ENCODE measurements at regions not wholly inside any gene's neighbourhood (a gene's known extent, or its start where the extent isn't known, plus 50 kb on each side); places are given as distances from the start of the nearest gene placed in this dataset.

DNA sequence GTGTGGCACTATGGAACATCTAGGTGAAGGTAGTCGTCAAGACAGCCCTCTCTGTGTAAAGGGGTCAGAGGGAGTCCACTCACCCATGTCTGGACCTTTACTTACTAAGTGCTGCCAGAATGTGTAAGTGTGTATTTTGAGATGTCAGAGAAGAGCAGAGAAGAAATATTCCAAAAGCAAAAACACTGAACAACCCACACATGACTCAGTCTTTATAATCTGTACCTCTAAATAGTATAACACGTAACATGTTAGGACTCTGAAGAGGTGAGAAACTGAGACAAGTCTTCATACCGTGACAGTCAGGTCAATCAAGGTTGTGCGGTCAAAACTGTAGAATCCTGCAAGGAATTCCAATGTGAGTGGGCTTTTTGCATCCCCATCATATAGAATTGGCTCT lies 555.2 kb downstream of the LMO4 start:
- Histone ChIP-seq H2BK120ac (ENCODE audit: low read depth, low read length) (no peak overlapping the region), H3K9ac (ENCODE audit: low read length) (no peak overlapping the region), H4K91ac (ENCODE audit: low read length) (no peak overlapping the region), H3K14ac (ENCODE audit: low read length in 2 of 2) (no peak overlapping the region), H2BK12ac (ENCODE audit: low read length in 2 of 2) (peak overlapping the region in 1 of 2 experiments; percentile 14), H3K4me2 (ENCODE audit: low read length, poor library complexity, severe bottlenecking) (no peak overlapping the region), H3K4me1 (ENCODE audit: control insufficient read depth, insufficient read depth, low read depth, low read length) (peaks cover 3% of the 10 kb centered on the region), H3K27ac (ENCODE audit: low read length, poor library complexity, severe bottlenecking) (no peak overlapping the region), H2AFZ (ENCODE audit: low read depth, low read length) (no peak overlapping the region), H3K9me3 (ENCODE audit: control insufficient read depth, low read length) (no peaks in the 10 kb centered on the region), H3K27me3 (ENCODE audit: control insufficient read depth in 1 of 2, insufficient read depth in 1 of 2, low read length in 2 of 2) (no peaks in the 10 kb centered on the region), H3K18ac (ENCODE audit: low read depth in 1 of 2, low read length in 2 of 2) (no peak overlapping the region), H3K79me1 (replicated peaks; ENCODE audit: low read length, poor library complexity, severe bottlenecking) (no peaks in the 10 kb centered on the region), H3K4me3 (ENCODE audit: insufficient read depth in 1 of 2, low read depth in 1 of 2, low read length in 2 of 2) (no peak overlapping the region), H2BK5ac (ENCODE audit: low read depth, low read length, poor library complexity, severe bottlenecking) (no peak overlapping the region), H2AK5ac (ENCODE audit: low read length, severe bottlenecking) (no peak overlapping the region), H3K4ac (ENCODE audit: low read depth in 1 of 2, low read length in 2 of 2) (no peak overlapping the region), H4K8ac (ENCODE audit: low read length) (no peak overlapping the region), H3K23ac (ENCODE audit: low read length in 2 of 2) (no peak overlapping the region), H3K36me3 (ENCODE audit: control insufficient read depth in 1 of 2, insufficient read depth in 2 of 2, low read depth in 1 of 2, low read length in 2 of 2) (no peaks in the 10 kb centered on the region), H2BK15ac (ENCODE audit: low read depth, poor library complexity, severe bottlenecking) (no peak overlapping the region)
- 96% methylated on average over 4 of the region's 4 CpGs for WGBS
- no peak for DNase-seq

DNA sequence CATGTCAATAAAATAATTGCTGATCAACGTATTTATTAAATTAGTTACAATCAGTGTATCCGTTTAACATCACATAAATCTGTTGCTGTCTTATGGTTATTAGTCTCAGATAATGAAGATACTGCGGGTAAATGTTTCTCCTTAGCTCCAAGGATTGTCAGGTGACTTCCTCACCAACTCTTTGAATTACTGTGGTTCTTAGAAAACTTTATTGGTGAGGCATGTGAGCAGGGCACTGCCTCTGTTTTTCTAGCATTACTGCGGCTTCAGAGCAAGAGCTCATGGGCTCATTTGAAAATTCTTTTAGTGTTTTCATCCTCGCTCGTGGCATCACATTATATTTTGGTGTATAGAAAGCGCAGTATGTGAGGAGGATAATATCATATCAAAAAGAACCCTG lies 555.9 kb downstream of the LMO4 start:
- H3K4me1 ChIP-seq (ENCODE audit: control insufficient read depth, insufficient read depth, low read depth, low read length), result peaks cover 3% of the 10 kb centered on the region
- H4K91ac ChIP-seq (ENCODE audit: low read length), result no peak overlapping the region
- no peaks in the 10 kb centered on the region for H3K27me3 ChIP-seq (ENCODE audit: control insufficient read depth in 1 of 2, insufficient read depth in 1 of 2, low read length in 2 of 2)
- no peak overlapping the region for H2BK15ac ChIP-seq (ENCODE audit: low read depth, poor library complexity, severe bottlenecking)
- no peak overlapping the region for H2BK5ac ChIP-seq (ENCODE audit: low read depth, low read length, poor library complexity, severe bottlenecking)
- no peak overlapping the region for H3K4me3 ChIP-seq (ENCODE audit: insufficient read depth in 1 of 2, low read depth in 1 of 2, low read length in 2 of 2)
- H3K36me3 ChIP-seq (ENCODE audit: control insufficient read depth in 1 of 2, insufficient read depth in 2 of 2, low read depth in 1 of 2, low read length in 2 of 2), result no peaks in the 10 kb centered on the region
- WGBS, result 96% methylated on average over 6 of the region's 7 CpGs
- H3K14ac ChIP-seq (ENCODE audit: low read length in 2 of 2), result no peak overlapping the region
- H4K8ac ChIP-seq (ENCODE audit: low read length), result no peak overlapping the region
- H3K9me3 ChIP-seq (ENCODE audit: control insufficient read depth, low read length), result no peaks in the 10 kb centered on the region
- H2BK12ac ChIP-seq (ENCODE audit: low read length in 2 of 2), result no peak overlapping the region
- no peak overlapping the region for H2AFZ ChIP-seq (ENCODE audit: low read depth, low read length)
- no peak overlapping the region for H3K4ac ChIP-seq (ENCODE audit: low read depth in 1 of 2, low read length in 2 of 2)
- H3K27ac ChIP-seq (ENCODE audit: low read length, poor library complexity, severe bottlenecking), result no peak overlapping the region
- H2AK5ac ChIP-seq (ENCODE audit: low read length, severe bottlenecking), result no peak overlapping the region
- DNase-seq, result no peak
- H2BK120ac ChIP-seq (ENCODE audit: low read depth, low read length), result no peak overlapping the region
- H3K9ac ChIP-seq (ENCODE audit: low read length), result no peak overlapping the region
- H3K4me2 ChIP-seq (ENCODE audit: low read length, poor library complexity, severe bottlenecking), result no peak overlapping the region
- no peak overlapping the region for H3K23ac ChIP-seq (ENCODE audit: low read length in 2 of 2)
- no peaks in the 10 kb centered on the region for H3K79me1 ChIP-seq (replicated peaks; ENCODE audit: low read length, poor library complexity, severe bottlenecking)
- H3K18ac ChIP-seq (ENCODE audit: low read depth in 1 of 2, low read length in 2 of 2), result no peak overlapping the region

- Histone ChIP-seq H3K4me1 (ENCODE audit: control insufficient read depth, insufficient read depth, low read depth, low read length) (peaks cover 3% of the 10 kb centered on the region), H4K8ac (ENCODE audit: low read length) (no peak overlapping the region), H3K36me3 (ENCODE audit: control insufficient read depth in 1 of 2, insufficient read depth in 2 of 2, low read depth in 1 of 2, low read length in 2 of 2) (no peaks in the 10 kb centered on the region), H2BK12ac (ENCODE audit: low read length in 2 of 2) (no peak overlapping the region), H2BK15ac (ENCODE audit: low read depth, poor library complexity, severe bottlenecking) (no peak overlapping the region), H3K4me2 (ENCODE audit: low read length, poor library complexity, severe bottlenecking) (no peak overlapping the region), H2AK5ac (ENCODE audit: low read length, severe bottlenecking) (no peak overlapping the region), H3K27ac (ENCODE audit: low read length, poor library complexity, severe bottlenecking) (no peak overlapping the region), H2BK120ac (ENCODE audit: low read depth, low read length) (no peak overlapping the region), H3K23ac (ENCODE audit: low read length in 2 of 2) (no peak overlapping the region), H3K27me3 (ENCODE audit: control insufficient read depth in 1 of 2, insufficient read depth in 1 of 2, low read length in 2 of 2) (no peaks in the 10 kb centered on the region), H2BK5ac (ENCODE audit: low read depth, low read length, poor library complexity, severe bottlenecking) (no peak overlapping the region), H3K4me3 (ENCODE audit: insufficient read depth in 1 of 2, low read depth in 1 of 2, low read length in 2 of 2) (no peak overlapping the region), H3K4ac (ENCODE audit: low read depth in 1 of 2, low read length in 2 of 2) (no peak overlapping the region), H3K79me1 (replicated peaks; ENCODE audit: low read length, poor library complexity, severe bottlenecking) (no peaks in the 10 kb centered on the region), H2AFZ (ENCODE audit: low read depth, low read length) (no peak overlapping the region), H3K9me3 (ENCODE audit: control insufficient read depth, low read length) (no peaks in the 10 kb centered on the region), H3K9ac (ENCODE audit: low read length) (no peak overlapping the region), H3K14ac (ENCODE audit: low read length in 2 of 2) (no peak overlapping the region), H4K91ac (ENCODE audit: low read length) (no peak overlapping the region), H3K18ac (ENCODE audit: low read depth in 1 of 2, low read length in 2 of 2) (no peak overlapping the region)
- whole genome bisulfite sequencing, result 79% methylated on average over 4 of the region's 4 CpGs
- DNase-seq, result no peak
These were observed 556.8 kb downstream of the LMO4 start for GRCh38 chr1:87885278-87886025.

- 100% methylated on average over 1 of the region's 1 CpG for WGBS
- DNase-seq, result peak; percentile 24
- Histone ChIP-seq H3K9me3 (ENCODE audit: control insufficient read depth, low read length) (no peaks in the 10 kb centered on the region), H2AFZ (ENCODE audit: low read depth, low read length) (no peak overlapping the region), H3K14ac (ENCODE audit: low read length in 2 of 2) (no peak overlapping the region), H3K18ac (ENCODE audit: low read depth in 1 of 2, low read length in 2 of 2) (no peak overlapping the region), H4K8ac (ENCODE audit: low read length) (no peak overlapping the region), H2BK120ac (ENCODE audit: low read depth, low read length) (no peak overlapping the region), H3K27me3 (ENCODE audit: control insufficient read depth in 1 of 2, insufficient read depth in 1 of 2, low read length in 2 of 2) (no peaks in the 10 kb centered on the region), H2BK15ac (ENCODE audit: low read depth, poor library complexity, severe bottlenecking) (no peak overlapping the region), H2BK12ac (ENCODE audit: low read length in 2 of 2) (no peak overlapping the region), H3K4ac (ENCODE audit: low read depth in 1 of 2, low read length in 2 of 2) (no peak overlapping the region), H3K9ac (ENCODE audit: low read length) (no peak overlapping the region), H3K27ac (ENCODE audit: low read length, poor library complexity, severe bottlenecking) (no peak overlapping the region), H3K4me2 (ENCODE audit: low read length, poor library complexity, severe bottlenecking) (no peak overlapping the region), H3K4me1 (ENCODE audit: control insufficient read depth, insufficient read depth, low read depth, low read length) (peaks cover 1% of the 10 kb centered on the region), H3K36me3 (ENCODE audit: control insufficient read depth in 1 of 2, insufficient read depth in 2 of 2, low read depth in 1 of 2, low read length in 2 of 2) (no peaks in the 10 kb centered on the region), H2AK5ac (ENCODE audit: low read length, severe bottlenecking) (no peak overlapping the region), H3K4me3 (ENCODE audit: insufficient read depth in 1 of 2, low read depth in 1 of 2, low read length in 2 of 2) (no peak overlapping the region), H4K91ac (ENCODE audit: low read length) (no peak overlapping the region), H3K23ac (ENCODE audit: low read length in 2 of 2) (no peak overlapping the region), H3K79me1 (replicated peaks; ENCODE audit: low read length, poor library complexity, severe bottlenecking) (no peaks in the 10 kb centered on the region), H2BK5ac (ENCODE audit: low read depth, low read length, poor library complexity, severe bottlenecking) (no peak overlapping the region)
These were observed 558.4 kb downstream of the LMO4 start for GRCh38 chr1:87887100-87887499.
